OCI-LY7 (cell line): ENCODE measurements at regions not wholly inside any gene's neighbourhood (a gene's known extent, or its start where the extent isn't known, plus 50 kb on each side); places are given as distances from the start of the nearest gene placed in this dataset.
"Not testable (repeated sequence)": the region's sequence is repeated elsewhere in the genome, so short reads cannot be mapped to it uniquely, and the experiment has no call there.

Experiments used
- BruUV-seq: library from RNA; stranded (reverse); fragments of 400-500 nt; replicated peaks from 2 replicates; lab custom pipeline; 2021; lab: Mats Ljungman, UMichigan
- CTCF ChIA-PET: fragments of 300-600 bp; sonication (Branson Sonifier 250); formaldehyde crosslinking; loops from one replicate; lab custom pipeline; 2022; ENCODE audit warnings: antibody characterized with exemption; ENCODE audit not compliant: unreplicated experiment; lab: Charles Lee
- POLR2A ChIA-PET: fragments of 300-600 bp; sonication (Branson Sonifier 250); formaldehyde crosslinking; loops from one replicate; lab custom pipeline; 2022; ENCODE audit warnings: antibody characterized with exemption; lab: Charles Lee
- DNase-seq: peaks from one replicate; pipeline ENCODE4 v3.0.0-alpha.2; 2015; ENCODE audit warnings: low spot score
- H2AFZ ChIP-seq: fragments of 200-600 bp; sonication (generic), shearing (Covaris generic); 2 replicates; pipeline ENCODE4 v1.6.1; 2014; ENCODE audit warnings: mild to moderate bottlenecking, antibody characterized with exemption, low read length, moderate library complexity
- H3K27ac ChIP-seq: fragments of 200-600 bp; sonication (generic); 2 replicates; pipeline ENCODE4 v1.5.1; 2014; ENCODE audit warnings: mixed run types, low read depth, mild to moderate bottlenecking, moderate library complexity, low read length, inconsistent platforms; ENCODE audit not compliant: poor library complexity, severe bottlenecking
- H3K36me3 ChIP-seq: fragments of 200-600 bp; sonication (generic); 2 replicates; pipeline ENCODE4 v1.6.1; 2014; ENCODE audit warnings: mild to moderate bottlenecking, antibody characterized with exemption, low read length, moderate library complexity, mixed read lengths; ENCODE audit not compliant: insufficient read depth
- H3K4me1 ChIP-seq: fragments of 200-600 bp; sonication (generic); 2 replicates; pipeline ENCODE4 v1.5.1; 2014; ENCODE audit warnings: mild to moderate bottlenecking, low read length; ENCODE audit not compliant: insufficient read depth, poor library complexity, severe bottlenecking
- H3K4me2 ChIP-seq: fragments of 200-600 bp; sonication (generic); 2 replicates; pipeline ENCODE4 v1.6.1; 2014; ENCODE audit warnings: mild to moderate bottlenecking, low read length
- H3K4me3 ChIP-seq: fragments of 200-600 bp; sonication (generic); 2 replicates; pipeline ENCODE4 v1.5.1; 2014; ENCODE audit warnings: mild to moderate bottlenecking, low read depth, low read length; ENCODE audit not compliant: poor library complexity, severe bottlenecking
- H3K79me2 ChIP-seq: fragments of 200-600 bp; sonication (generic); 2 replicates; pipeline ENCODE4 v1.6.1; 2016; ENCODE audit warnings: low read depth, mild to moderate bottlenecking, low read length, moderate library complexity, mixed read lengths; ENCODE audit not compliant: insufficient read depth
- H3K9me2 ChIP-seq: fragments of 200-600 bp; sonication (generic); 2 replicates; pipeline ENCODE4 v1.6.1; 2016; ENCODE audit warnings: mild to moderate bottlenecking, low read length, mixed read lengths; ENCODE audit not compliant: insufficient read depth
- H3K9me3 ChIP-seq: fragments of 200-600 bp; sonication (generic); 2 replicates; pipeline ENCODE4 v1.6.1; 2014; ENCODE audit warnings: mild to moderate bottlenecking, mixed run types, low read length, mixed read lengths
- H4K20me1 ChIP-seq: fragments of 200-600 bp; sonication (generic); 2 replicates; pipeline ENCODE4 v1.6.1; 2014; ENCODE audit warnings: mild to moderate bottlenecking, antibody characterized with exemption, low read length, moderate library complexity, mixed read lengths; ENCODE audit not compliant: insufficient read depth
- CTCF ChIP-seq: fragments of 200-600 bp; sonication (generic); conservative IDR thresholded peaks from 2 replicates; pipeline ENCODE4 v1.5.1; 2014; ENCODE audit warnings: mild to moderate bottlenecking, antibody characterized with exemption, low read length, moderate library complexity, mixed read lengths
- EZH2phosphoT487 ChIP-seq: fragments of 200-600 bp; sonication (generic); IDR thresholded peaks from 2 replicates; pipeline ENCODE4 v1.6.1; 2018; ENCODE audit warnings: low read depth, borderline replicate concordance, mild to moderate bottlenecking, mixed run types, antibody characterized with exemption, low read length, moderate library complexity, mixed read lengths
- intact Hi-C: fragments of 100-400 bp; cut with micrococcal nuclease; formaldehyde crosslinking; loops from one replicate; pipeline ENCODE4 v1.10.0; 2022; ENCODE audit not compliant: unreplicated experiment

GRCh38 chr1:176396604-176397395, 66.2 kb upstream of the PAPPA2 start:
- H3K4me3 ChIP-seq, H3K36me3 ChIP-seq, H3K4me2 ChIP-seq, BruUV-seq, H3K9me3 ChIP-seq, CTCF ChIA-PET, H2AFZ ChIP-seq, DNase-seq, intact Hi-C loops, POLR2A ChIA-PET, H3K4me1 ChIP-seq, H3K79me2 ChIP-seq, H3K27ac ChIP-seq, H4K20me1 ChIP-seq, H3K9me2 ChIP-seq: not testable (repeated sequence)

GRCh38 chr1:176391621-176392020, 71.4 kb upstream of the PAPPA2 start:
- TF ChIP-seq CTCF (no peak), EZH2phosphoT487 (no peak)
- no peak overlapping the region for H3K4me3 ChIP-seq
- no peak for DNase-seq
- no peaks in the 10 kb centered on the region for H3K36me3 ChIP-seq
- POLR2A ChIA-PET, result no interaction called here
- no peaks in the 10 kb centered on the region for H3K9me2 ChIP-seq
- CTCF ChIA-PET, result no interaction called here
- intact Hi-C loops, result no loop called here
- H3K9me3 ChIP-seq, result no peaks in the 10 kb centered on the region
- H2AFZ ChIP-seq, result no peak overlapping the region
- no peaks in the 10 kb centered on the region for H3K4me1 ChIP-seq
- H3K79me2 ChIP-seq, result no peaks in the 10 kb centered on the region
- no peaks in the 10 kb centered on the region for H4K20me1 ChIP-seq
- no TSS peak for BruUV-seq
- H3K4me2 ChIP-seq, result no peak overlapping the region
- H3K27ac ChIP-seq, result no peak overlapping the region

- H3K79me2 ChIP-seq, result no peaks in the 10 kb centered on the region
- BruUV-seq, result no TSS peak
- no peak for DNase-seq
- H3K4me1 ChIP-seq, result no peaks in the 10 kb centered on the region
- H3K36me3 ChIP-seq, result no peaks in the 10 kb centered on the region
- no peaks in the 10 kb centered on the region for H4K20me1 ChIP-seq
- no peaks in the 10 kb centered on the region for H3K9me2 ChIP-seq
- CTCF ChIA-PET, result no interaction called here
- H3K9me3 ChIP-seq, result no peaks in the 10 kb centered on the region
- TF ChIP-seq EZH2phosphoT487, result no peak
- no peak for TF ChIP-seq CTCF
- H3K4me3 ChIP-seq, result no peak overlapping the region
- H3K4me2 ChIP-seq, result no peak overlapping the region
- no peak overlapping the region for H2AFZ ChIP-seq
- POLR2A ChIA-PET, result no interaction called here
- no peak overlapping the region for H3K27ac ChIP-seq
- intact Hi-C loops, result no loop called here
Observed at GRCh38 chr1:176384841-176385240, 78.1 kb upstream of the PAPPA2 start.
